Activated CD4-positive, CD25-positive, alpha-beta regulatory T cell treated with anti-CD3 and anti-CD28 coated beads, Interleukin-2, amount 50 U/mL, for 24 hours (primary cell): ENCODE measurements at regions not wholly inside any gene's neighbourhood (a gene's known extent, or its start where the extent isn't known, plus 50 kb on each side); places are given as distances from the start of the nearest gene placed in this dataset.

Experiments
- ATAC-seq, 2 donors: fragments of 150-1000 bp; cut with Tn5 transposase; one replicate each; pipeline ENCODE4 v1.10.0; 2021; ENCODE audit warnings: mild to moderate bottlenecking in 1 of 2, moderate library complexity in 1 of 2

DNA sequence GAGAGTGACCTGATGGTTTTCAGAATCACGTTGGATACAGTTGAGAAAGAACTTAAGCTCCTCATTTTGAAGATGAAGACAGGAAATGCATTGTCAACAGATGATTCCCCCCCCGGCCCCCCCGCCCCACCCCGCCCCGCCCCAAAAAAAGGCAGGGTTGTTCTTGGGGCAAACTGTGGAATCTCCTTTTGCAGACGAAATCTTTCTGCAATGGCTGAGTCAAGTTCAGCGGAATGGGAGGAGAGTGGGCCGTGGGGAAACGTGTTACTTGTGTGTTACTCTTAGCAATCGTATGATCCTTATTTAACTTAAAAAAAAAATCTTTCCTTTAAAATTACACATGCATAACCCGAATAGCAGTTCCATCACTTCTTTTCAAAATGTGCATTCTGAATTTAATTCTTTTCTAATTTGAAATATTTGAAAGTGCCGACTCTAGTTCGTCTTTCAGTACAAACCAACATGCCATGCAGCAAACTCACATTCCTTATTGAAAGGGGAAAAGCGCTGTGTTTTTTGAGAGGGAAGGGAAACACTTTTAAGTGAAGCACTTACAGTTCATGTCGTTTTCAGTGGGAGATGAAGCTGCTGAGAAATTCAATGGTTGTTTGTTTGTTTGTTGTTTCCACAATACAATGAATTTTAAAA, 348.5 kb upstream of the ARGLU1 start:
- ATAC-seq: no peak

DNA sequence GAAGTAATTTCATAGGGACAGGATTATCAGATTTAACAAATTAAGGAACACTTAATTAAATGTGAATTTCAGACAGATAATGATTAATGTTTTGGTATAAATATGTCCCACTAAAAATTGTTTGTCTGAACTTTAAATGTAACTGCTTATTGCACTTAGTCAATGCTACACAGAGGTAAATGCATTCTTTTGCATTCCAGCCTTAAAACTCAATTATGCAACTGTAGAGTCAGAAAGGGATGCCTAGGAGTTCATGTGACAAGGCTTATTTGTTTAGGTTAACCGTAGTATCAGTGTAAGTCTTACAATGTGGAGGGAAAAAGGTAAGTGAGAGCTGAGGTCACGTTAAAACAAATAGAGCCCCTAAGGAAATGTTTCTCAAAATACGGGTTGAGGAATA, 347.2 kb upstream of the ARGLU1 start:
- no peak for ATAC-seq

DNA sequence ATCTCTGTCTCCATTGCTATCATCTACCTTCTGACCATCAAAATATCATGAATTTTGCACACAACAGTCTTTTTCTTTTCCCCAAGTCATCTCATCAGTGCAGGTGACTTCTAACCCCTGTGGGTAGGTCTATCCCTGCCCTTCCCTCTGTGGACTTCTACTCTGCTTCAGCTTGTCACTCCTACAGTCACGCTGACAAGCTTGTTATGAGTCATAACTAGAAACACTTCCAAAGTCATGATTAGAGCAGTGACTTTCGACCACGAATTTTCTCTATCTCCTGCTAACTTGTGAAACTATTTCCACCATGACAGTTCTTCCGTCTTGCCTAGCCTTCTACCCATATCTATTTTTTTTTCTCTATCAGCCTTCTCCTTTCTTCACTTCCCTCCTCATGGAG, 343.7 kb upstream of the ARGLU1 start:
- no peak for ATAC-seq

DNA sequence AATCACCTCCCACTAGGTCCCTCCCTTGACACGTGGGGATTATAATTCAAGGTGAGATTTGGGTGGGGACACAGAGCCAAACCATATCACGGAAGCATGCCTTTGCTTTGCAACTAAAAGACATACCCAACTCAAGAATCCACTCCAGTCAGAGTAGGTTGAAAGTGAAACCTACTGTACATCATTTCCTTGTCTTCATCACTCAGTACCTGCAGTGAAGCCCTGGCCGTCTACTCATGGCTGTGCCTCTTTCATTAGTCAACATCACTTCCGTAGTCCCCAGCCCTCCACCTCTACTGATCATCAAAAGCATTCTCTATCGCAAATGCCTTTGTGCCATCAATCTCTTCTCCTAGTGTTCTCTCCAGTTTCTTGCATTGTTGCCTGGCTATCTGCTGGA, 343.1 kb upstream of the ARGLU1 start:
- no peak for ATAC-seq

DNA sequence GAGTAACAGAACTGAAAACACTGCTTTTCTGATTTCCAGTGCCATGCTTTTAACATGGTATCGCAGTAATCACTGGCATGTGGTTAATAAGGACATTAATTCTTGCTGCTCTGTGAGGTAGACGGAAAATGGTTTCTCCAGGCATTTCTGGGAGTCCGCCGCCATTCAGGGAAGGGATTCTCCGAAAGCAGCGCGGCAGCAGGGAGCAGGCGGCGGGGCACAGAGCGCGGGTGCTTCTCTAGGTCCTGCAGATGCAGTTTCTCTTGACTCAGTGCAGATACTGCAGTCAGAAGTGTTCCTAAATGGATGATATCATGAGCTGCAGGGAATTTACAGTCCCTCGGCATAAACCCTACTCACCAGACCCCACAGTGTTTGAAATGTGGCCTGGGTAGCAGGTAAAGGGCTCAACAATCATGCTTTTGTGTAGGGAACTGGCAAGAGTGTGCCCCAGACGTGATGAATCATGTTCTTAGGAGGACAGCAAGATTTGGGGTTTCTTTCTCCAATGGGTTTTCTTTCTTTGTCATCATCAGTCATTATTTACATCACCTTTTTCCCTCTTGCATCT, 338.6 kb upstream of the ARGLU1 start:
- no peak for ATAC-seq

DNA sequence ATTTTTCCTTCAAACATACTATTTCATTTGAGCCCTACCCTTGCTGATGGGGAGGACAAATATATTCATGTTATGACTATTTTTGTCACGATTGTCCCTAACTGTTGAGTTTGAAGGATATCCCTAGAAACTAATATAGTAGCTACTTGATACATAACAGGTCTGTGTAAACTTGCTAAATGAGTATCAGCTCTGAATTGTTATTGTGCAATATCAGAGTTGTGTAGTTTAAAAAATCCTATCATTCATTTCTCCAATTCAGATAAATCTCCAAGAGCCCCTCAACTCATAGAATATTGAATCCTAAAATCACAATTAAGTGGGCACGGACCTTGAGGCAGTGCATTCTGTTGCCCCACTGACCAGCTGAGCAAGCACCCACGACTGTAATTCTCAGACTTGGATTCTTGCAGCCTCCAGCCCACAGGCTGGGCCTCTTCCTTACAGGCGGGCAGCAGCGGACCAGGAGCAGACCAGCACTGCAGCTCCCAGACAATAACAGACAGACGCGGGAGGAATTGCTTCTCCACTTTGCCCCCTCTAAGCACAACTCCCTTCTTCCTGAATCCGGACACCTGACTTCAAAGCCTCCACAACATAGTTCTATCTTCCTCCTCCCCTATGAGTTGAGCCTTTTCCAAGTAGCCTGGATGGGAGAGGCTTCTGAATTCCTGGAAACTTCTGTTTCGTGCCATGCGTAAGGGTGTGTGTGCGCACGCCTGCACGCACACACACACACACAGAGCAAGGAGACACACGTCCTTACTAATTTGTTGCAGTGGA, 337.6 kb upstream of the ARGLU1 start:
- ATAC-seq: no peak

DNA sequence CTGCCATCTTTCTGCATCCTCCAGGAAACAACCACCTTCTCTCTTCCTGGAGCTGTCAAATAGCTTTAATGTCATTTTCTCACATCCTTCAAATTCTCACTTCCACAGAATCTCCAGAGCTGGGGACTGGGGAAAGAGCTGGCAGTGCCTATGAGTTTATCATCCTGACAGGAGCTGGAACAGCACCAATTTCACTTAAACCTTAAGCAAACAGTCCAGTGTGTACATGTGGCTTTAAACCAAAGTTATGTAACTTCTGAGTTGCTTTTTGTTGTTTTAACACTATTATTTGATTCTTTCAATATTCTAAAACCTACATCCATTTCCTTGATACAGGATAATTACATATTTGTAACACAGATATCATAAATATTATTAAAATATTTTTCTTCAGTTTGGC, 331.5 kb upstream of the ARGLU1 start:
- no peak for ATAC-seq

DNA sequence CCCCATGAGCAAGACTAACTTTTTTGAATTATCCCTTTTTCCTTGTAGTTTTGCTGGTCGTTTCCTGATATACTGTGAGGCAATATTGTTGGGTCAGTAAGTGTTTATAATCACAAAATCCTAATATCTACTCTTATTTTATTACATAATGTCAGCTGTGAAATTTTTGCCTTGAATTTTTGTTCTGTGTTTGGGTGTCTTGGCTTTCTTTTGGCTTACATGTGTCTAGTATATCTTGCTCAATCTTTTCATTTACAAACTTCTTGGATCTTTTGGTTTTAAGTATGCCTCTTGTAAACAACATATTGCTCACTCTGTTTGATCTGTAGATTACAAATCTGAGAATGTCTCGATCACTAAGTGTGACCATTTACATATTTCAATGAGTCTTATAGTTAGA, 330.3 kb upstream of the ARGLU1 start:
- ATAC-seq: no peak

DNA sequence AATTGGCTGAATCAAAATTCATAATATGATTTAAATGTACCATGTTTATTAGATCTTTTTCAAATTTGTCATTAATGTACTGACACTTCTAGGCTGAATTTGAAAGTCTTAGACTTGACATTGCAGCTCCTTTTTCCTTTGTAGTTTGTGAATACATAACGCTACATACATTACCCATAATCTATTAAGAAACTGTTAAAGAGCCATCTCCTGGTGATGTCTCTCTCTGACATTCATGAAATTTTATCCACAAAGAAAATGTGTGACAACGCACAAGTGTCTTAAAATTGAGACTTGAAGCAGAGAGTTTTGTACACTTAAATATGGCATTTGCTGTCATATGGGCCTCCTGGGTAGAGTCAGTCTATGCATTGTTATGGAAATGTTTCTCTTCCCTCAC, 320.2 kb upstream of the ARGLU1 start:
- no peak for ATAC-seq

DNA sequence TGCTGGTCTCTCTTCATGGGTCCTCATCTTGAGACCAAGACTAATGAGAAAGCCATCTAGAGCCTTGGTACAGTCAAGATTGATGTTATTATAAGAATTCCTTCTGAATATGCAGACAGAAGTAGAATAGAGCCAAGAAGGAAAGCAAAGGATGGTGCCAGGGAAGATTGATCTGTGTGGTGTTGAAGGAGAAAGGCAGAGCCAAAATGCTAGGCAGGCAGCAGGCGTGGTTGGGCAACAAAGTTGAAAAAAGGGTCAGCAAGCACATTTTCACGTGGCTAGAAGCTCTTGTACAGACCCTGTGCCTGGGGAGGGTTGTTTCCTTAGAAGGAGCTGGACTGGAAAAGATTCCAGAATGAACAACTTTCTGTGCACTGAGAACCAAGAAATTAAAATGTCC, 319.7 kb upstream of the ARGLU1 start:
- no peak for ATAC-seq

DNA sequence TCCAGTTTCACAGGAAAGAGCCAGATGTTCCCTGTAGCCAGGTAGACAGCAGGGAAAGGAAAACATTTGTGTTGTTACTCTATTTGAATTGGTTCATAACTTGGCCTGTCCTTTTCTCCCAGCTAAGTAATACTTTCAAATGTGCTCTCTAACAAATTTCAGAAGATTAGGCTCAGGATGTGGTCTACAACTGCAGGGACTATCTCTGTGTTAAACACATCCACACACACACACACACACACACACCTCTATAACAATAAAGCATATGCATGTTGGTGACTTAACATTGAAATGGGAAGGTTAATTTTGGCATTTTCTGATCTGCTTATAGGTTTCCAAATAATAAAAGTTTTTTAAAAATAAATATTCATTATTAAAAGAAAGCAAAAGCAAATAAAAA, 316.0 kb upstream of the ARGLU1 start:
- no peak for ATAC-seq

DNA sequence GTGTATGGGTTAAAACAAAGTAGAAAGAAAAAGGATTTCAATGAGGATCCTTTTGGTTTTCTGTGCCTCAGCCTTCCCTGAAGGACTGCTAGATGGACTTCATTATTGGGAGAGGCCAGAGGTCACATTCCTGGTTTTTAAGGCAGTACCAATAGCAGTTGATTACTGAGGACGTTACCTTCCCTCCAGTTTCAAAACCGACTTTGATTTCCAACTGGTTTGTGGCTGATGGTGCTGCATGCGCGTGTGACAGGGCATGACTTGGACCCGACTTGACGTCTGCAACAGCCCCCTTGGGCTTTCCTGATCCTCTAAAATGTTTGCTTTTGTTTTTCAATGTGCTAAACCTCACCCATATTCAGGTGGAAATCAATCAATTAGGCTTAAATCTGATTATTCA, 314.3 kb upstream of the ARGLU1 start:
- ATAC-seq: no peak

DNA sequence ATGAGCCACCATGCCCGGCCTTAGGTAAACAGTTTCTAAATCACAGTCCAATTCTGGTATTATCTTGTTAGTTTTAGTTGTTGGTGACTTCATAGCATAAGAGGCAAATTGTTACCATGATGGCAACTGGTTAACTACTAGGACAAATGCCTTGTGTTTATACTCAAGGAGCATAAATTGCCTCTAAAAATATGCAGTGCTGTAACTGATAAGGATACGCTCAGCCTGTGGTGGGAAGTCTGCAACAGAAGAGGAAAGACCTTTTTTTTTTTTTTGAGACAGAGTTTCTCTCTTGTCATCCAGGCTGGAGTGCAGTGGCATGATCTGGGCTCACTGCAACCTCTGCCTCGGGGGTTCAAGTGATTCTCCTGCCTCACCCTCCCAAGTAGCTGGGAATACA, 311.9 kb upstream of the ARGLU1 start:
- no peak for ATAC-seq

DNA sequence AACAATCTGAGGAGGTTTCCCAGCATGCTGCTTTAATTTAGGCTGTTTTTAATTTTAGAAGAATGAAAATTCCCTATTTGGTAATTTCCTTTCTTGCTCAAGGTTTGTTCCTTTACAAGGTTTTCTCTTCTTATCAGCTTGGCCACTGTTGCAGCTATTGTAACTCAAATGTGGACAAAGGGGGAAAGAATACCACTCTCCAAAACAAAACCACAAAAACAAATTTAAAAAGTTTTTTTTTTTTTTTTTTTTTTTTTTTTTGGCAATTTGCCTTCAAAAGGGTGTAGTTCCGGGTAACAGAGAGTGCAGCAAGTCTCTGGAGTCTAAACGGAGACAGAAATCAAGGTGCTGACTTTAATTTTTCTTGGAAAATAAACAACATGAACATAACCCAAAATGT, 306.4 kb upstream of the ARGLU1 start:
- no peak for ATAC-seq

DNA sequence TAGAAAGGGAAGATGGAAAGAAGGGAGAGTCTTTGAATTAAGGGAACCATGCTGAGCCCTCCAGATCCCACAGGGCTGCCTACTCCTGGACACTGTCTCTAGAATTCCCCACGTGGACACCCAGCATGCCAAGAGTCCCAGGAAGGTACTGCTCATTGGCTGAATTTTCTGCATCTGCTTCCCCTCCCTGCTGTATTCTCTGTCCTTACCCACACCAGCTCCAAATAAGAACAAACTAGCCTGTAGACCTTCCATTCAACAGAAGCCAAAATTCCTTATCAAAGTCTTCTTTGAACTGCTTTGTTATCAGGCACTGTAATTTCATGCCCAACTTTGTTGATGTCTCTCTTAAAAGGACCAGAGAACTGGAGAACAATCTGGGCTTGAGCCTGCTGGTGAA, 305.9 kb upstream of the ARGLU1 start:
- ATAC-seq: no peak

DNA sequence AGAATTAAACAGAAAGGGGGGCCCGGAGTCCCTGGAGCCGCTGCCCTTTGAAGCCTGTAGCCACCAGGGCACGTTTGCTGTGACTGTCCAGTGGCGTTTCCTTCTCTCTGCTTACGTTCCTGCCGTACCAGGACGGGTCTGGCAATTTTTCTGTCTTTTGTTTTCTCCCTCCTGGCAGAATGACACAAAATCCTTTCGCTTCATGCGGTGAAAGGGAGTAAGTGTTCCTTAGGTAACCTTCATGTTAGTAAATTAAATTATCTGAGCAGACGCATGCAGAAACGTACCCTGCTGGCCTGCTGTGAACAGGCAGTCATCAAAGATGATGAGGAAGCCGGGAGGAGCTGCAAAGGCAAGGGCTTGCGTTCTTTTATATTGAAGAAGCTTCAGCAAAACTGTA, 299.3 kb upstream of the ARGLU1 start:
- ATAC-seq: no peak

DNA sequence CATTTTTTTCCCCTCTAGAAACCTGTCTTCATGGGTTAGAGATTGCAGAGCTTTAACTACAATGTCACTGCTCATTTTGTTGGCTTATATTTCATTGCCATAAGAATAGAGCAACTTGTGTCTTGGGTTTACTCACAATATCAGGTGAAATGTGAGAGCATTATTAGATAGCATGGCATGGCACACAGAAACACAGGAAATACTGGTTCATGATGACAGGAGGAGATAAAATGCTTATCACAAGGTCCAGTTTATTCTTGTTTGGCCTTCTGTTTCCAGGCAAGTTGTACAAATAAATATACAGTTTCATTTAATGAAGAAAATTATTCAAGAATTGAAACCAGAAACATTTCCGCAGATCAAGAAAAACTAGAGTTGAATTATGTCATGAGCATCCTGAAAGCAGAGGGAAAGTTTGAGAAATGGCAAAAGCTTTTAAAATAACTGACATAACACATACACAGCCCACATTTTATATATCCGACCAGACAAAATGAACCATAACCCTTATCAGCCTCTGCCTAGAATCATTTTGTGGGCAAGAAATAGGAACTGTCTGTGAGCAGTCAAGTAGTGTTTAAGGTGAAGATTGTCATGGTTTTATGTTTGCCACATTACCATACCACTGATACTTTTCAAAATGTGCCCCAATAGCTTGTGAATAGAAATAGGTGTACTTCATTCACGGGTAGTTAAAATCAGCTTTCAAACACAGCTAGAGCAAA, 297.9 kb upstream of the ARGLU1 start:
- ATAC-seq: no peak

DNA sequence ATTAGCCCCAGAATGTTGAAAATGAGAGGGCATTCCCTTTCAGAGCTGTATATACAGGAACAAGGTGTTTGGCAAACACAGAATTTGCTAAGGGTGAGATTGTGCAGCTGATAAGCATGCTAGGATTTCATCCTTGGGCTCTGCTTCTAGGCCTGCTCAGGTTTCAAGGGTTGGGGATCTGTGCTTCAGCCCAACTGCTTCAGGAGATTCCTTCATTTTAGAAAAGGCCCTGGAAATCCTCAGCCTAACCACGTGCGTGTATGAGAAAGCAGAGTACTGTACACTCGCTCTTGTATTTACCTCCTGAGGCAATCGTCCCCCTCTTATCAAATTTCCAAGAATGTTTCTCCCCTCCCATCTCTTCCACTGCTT, 291.6 kb upstream of the ARGLU1 start:
- ATAC-seq: no peak

DNA sequence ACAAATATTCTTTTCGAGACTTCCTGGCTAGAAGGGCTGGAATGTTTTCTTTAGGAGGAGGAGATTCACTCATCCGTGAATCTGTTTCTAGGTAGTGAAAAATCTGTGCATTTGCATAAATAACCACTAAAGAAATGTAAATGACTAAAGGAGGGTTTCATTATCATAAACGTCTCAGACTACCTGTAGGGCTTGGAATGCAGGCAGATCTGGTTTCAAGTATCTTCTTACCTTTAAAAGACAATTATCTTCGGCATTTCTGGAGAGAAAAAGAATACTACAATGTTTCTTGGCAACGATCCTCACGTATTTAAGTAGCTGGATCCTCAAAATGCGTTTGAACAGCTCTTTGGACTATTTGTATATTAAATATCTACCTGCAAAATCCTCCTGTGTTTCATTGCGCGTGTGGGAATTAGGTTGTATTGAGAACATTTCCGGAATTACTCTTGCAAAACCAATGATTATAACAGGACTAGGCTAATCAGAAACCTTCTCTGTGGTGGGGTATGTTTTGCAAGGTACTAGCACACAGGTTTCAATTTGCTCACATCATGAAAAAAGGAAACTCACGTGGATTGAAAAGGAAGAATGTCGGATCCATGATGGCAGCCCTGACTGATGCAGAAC, 291.1 kb upstream of the ARGLU1 start:
- no peak for ATAC-seq

DNA sequence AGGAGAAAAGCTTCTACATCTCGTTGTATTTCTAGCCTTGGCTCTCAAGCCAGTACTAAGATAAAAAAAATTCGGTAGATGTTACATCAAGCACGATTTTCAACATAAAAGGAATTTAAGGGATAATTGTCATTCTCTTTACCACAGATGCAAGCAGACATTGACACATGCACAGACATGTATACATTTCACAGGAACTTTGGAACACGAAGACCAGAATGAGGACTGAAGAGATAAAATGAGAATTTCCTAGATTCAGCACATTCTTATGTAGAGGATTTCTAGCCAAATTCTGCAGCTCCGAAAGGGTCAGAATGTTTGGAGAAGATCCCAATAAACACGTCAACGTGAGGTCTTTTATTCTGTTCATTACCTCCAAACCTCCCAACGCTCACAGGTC, 284.5 kb upstream of the ARGLU1 start:
- ATAC-seq: no peak

DNA sequence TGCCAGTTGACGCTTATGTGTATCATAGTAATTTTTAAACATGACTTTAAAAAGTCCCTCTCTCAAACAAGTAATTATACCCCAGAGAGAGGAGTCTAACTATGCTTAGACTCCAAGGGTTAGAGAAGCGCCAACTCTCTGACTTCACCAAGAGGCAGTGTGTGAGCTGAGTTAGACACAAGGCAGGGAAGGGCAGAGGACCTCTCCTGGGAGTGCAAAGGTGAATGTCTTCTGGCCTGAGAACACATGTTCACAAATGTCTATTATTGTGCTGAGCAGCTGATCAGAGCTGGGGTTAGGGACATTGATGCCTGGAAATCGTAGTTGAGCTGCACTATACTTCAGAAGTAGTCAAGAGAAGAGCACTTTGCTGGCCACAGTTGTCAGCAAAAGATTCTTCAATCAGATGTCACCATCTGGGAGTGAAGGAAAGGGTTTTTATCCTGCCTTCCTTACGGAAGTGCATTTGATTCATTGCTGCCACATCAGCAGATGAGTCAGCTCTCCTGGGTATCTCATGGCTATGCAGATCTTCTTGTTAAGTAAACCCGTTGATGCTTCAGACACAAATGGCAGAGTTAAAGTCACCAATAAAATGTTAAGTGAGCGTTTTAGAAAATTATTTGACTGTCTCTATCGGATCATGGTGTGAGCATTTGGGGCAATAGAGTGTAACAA, 283.2 kb upstream of the ARGLU1 start:
- no peak for ATAC-seq

DNA sequence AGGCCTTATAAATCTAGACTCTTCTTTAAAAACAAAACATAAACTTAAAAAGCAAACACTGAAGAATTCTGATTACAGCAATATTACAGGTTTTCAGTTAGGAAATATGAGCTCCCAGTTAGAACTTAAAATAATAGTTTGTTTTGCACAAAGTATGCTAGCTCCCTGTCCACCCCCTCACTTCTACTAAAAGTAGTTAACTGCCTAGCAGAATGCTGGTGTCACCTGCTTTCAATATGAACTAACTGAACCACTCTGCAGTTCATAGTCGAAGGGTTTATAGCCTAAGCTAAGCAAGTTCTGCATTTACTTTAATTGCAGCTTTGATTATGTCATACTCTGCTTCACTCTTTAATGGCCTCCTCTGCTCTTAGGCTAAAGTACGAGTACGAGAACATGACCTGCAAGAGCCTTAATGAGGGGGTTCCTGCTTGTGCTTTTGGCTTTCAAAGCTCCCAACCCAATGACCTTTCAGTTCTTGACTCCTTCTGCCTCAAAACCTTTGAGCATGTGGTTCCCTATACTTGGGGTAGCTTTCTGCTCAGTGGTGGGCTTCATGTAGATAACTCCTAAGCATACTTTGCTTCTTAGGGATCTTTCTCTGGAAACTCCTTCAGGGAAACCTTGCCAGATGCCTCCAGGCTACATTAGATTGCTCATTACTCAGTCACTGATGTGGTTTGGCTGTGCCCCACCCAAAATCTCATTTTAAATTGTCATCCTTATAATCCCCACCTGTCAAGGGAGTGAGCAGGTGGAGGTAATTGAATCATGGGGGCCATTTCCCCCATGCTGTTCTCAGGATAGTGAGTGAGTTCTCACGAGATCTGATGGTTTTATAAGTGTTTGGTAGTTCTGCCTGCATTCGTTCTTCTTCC, 278.9 kb upstream of the ARGLU1 start:
- no peak for ATAC-seq
